GM18499 (cell line): ENCODE measurements at regions not wholly inside any gene's neighbourhood (a gene's known extent, or its start where the extent isn't known, plus 50 kb on each side); places are given as distances from the start of the nearest gene placed in this dataset.

Experiments used
- ATAC-seq: cut with Tn5 transposase; IDR thresholded peaks from one replicate; pipeline ENCODE4 v1.9.1; 2021; ENCODE audit warnings: moderate number of reproducible peaks; ENCODE audit not compliant: insufficient read depth, unreplicated experiment

- no peak for ATAC-seq
These were observed 273.1 kb upstream of the CCL2 start for GRCh38 chr17:33981711-33982601.

DNA sequence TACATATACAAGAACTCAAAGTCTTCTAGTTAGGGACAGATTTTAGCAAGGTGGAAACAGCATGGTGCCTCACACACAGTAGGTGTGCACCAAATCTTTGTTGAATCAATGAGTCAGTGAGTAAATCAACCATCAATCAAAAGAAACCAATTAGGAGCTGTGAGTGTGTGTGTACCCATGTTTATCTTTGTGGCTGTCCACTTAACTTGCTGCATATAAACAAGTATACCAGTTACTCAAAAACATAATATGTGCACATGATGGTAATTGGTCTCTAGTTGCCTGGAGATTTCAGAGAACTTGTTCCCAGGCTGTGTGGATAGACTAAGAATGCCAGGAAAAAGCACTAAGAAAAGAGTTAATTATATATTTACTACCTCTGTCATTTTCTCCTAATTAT, 272.2 kb upstream of the CCL2 start:
- no peak for ATAC-seq

DNA sequence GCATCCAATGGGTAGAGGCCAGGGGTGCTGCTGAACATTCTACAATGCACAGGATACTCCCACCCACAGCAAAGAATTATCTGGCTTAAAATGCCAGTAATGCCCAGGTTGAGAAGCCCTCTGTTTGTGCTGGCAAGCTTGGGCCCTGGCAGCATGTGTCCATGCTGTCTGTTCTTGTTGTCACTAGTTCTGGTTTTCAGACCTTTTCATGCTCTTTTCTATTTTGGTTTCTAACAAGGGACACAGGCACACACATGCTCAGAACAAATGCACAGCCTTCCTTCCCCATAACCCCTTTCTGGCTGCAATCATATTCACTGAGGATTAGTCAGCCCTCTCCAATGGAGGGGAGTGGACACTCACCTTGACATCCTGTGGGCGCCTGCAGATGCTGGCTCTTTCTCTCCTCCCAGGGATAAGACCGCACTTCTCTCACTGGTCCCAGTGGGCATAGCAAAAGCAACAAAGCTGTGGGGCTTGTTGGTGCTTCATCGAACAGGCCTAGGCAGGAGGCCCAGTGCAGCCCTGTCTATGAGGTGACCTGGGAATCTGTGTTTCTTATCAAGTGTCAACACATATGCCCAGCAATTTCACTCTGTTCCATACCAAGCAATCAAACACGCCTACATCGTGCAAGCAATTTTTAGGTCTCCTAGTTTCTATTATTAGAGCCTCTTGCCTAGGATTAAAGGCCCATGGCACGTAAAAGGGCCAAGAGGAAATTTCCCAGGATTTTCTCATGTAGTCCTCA, 271.1 kb upstream of the CCL2 start:
- no peak for ATAC-seq

GRCh38 chr17:33986088-33986487, 269.0 kb upstream of the CCL2 start:
- ATAC-seq: no peak

DNA sequence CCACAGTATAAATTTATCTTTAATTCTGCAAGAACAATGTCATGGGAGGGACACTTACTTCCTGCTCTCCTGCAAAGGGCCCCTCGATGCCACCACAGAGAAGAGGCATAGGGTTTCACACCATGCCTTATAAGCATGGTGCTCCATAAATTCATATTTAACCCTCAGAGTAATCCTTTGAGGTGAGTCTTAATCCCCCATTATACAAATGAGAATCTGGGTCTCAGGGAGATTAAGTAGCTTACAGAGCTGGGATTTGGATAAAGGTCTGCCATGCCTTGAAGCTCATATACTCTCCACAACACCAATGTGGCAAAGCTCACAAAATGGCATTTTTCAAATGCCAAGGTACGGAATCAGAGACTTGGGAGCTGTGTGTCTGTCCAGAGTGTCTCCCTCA, 268.5 kb upstream of the CCL2 start:
- no peak for ATAC-seq

- ATAC-seq: no peak
These were observed 267.9 kb upstream of the CCL2 start for GRCh38 chr17:33987162-33987561.

DNA sequence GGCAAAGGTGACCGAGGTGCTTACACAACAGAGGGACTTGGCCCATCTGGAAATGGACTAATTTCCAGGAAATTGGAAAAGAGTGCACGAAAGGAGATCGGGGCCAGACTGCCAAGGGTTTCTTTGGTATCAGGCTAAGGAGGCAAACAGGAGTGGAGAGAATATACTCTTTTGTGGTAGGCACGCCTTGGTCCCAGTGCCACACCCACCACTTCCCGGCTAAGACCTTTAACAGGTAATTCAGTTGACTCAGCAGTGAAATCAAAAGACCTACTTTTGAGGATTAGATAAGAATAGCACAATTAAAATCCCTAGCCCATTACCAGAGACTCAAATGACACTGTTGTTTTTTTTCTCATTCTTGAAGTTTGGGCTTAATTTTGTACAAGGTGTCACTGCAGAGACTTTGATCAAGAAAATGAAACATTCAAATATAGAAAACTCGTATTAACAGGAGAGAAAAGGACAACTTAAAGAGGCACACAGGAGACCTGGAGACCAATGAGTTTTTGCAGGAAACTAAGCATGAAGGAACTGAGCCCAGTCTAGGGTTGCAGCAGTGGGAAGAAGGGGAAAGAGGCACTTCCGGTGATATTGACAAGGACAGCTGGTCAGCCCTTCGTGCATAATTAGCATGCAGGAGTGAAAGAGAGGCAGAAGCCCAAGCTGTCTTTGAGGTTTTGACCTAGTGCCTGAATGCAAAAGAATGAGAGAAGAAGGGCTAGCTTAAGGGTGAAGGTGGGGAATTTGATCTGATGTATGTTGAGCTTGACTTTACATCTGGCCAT, 265.5 kb upstream of the CCL2 start:
- no peak for ATAC-seq

- no peak for ATAC-seq
These were observed 264.0 kb upstream of the CCL2 start for GRCh38 chr17:33990943-33991706.

DNA sequence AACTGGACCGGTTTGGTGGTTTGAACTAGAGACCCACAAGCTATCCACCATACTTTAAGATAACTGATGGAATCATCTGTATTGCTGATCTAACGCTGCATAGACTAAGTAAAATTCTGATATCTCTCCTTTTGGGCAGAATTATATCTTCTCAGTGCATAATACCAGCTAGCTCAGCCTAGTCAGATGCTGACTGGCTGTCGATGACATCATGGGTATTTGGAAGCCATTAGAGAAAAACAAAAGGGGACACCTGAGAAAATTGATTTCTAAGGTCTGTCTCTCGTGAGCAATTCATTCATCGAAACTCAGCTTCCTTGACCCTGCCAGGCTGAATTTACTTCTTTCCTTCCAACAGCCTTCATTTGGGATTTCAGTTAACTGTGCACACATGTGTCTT, 263.0 kb upstream of the CCL2 start:
- no peak for ATAC-seq

DNA sequence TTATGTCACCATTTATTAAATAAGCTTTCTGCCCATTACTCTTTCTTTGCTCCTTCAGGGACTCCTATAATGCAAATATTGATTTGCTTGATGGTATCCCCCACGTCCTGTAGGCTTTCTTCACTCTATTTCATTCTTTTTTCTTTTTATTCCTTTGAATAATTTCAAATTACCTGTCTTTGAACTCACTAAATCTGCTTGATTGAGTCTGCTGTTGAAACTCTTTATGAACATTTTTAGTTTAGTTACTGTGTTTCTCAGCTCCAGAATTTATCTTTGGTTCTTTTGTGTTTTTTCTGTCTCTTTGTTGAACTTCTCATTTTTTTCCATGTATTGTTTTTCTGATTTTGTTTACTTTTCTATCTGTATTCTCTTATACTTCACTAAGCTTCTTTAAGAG, 254.4 kb upstream of the CCL2 start:
- ATAC-seq: no peak

DNA sequence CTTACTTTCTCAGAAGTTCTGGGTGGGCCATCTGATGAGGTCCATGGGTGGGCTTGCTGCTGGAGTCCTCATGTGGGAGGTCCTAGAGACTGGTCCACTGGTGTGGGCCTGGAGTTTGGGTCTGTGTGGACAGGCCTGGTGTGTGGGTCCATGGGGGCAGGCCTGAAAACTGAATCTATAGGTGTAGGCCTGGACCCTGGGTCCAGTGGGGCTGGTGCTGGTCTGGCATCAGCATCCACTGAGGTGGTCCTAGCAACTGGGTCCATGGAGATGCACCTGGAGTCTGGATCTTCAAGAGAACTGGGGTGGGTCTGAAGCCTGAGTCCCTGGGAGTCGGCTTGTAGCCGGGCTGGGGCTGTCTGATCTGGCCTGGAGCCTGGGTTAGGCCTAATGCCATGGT, 253.8 kb upstream of the CCL2 start:
- ATAC-seq: no peak

DNA sequence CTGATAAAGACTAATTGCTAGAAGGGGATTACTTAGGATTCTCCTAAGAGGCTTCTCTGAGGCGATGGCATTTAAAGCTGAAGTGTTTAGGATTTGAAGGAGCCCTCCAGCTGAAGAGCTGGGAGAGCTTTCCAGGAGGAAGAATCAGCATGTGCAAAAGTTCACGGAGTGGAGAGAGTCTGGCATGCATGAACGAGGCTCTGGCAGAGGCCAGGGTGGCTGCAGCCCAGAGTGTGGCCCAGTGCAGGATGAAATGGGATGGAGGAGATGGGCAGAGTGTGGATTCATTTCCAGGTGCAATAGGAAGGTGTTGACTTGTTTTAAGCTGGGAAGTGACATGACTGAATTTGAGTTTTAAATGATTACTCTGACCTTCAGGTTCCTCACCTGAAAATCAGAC, 249.0 kb upstream of the CCL2 start:
- no peak for ATAC-seq

GRCh38 chr17:34008125-34008524, 247.0 kb upstream of the CCL2 start:
- ATAC-seq: no peak

DNA sequence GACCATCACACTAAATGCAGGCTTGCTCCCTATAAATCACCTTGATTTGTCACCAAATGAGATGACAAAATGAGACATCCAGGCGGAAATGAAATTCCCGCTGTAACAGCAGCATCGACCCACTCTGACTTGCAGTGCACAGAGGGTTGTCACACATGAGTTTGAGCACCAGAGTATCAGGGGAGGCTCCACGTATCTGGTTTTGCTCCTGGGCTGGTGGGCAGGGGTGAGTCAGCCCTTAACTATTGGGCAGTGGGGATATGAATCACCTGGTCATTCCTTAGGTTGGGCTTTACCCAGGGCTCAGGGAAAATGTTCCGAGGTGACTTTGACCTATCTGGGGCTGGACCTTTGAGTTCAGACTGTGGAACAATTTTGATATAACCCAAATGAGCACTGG, 245.2 kb upstream of the CCL2 start:
- no peak for ATAC-seq

- no peak for ATAC-seq
These were observed 244.6 kb upstream of the CCL2 start for GRCh38 chr17:34010534-34010933.

GRCh38 chr17:34011599-34011998, 243.5 kb upstream of the CCL2 start:
- no peak for ATAC-seq

GRCh38 chr17:34012709-34013375, 242.2 kb upstream of the CCL2 start:
- no peak for ATAC-seq

DNA sequence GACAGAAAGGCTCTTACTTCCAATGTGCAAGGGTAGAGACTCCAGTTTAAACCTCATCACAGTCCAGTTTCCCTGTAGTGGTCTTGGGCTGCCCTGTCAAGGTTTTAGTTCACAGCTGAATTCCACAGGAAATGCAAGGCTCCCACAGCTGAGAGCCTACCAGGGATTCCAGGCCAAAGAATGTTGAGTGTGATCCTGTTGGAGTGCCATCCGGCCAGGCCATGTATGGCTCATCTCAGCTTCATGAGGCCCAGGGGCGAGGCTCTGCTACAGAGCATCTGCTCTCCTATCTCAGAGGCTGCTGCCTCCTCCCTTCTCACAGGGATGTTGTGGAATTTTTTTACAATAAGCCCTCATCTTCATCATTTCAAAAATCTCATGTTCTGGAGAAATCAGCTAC, 239.8 kb upstream of the CCL2 start:
- no peak for ATAC-seq

DNA sequence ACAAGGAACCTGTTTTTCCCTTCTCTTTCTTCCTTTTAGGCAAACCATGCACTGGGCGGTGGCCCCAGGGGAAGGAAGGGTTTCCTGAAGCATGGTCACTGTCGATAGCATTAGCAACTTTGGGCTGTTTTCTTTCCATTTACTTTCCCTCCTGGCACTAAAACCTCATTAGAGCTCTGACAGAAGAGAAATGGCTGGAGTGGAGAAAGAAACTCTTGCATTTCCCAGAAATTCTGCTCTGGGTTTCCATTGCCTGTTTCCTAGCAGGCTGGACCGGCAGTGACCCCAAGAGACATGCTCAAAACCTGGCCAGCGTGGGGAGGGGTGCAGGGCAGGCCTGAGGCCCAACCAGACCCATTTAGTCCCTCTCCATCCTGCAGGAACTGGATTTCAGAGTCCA, 230.7 kb upstream of the CCL2 start:
- ATAC-seq: no peak
